Endothelial cell of umbilical vein (primary cell): ENCODE measurements at regions not wholly inside any gene's neighbourhood (a gene's known extent, or its start where the extent isn't known, plus 50 kb on each side); places are given as distances from the start of the nearest gene placed in this dataset.
A peak's percentile ranks its signal among the peaks of the same experiment; 100 is the strongest.

Source experiments
- BruUV-seq: library from RNA; stranded (reverse); fragments of 400-500 nt; replicated peaks from 2 replicates; lab custom pipeline; 2021; lab: Mats Ljungman, UMichigan
- CTCF ChIA-PET: fragments of 300-600, 350-600 bp; sonication (Branson Sonifier 250); formaldehyde crosslinking; loops from one replicate; lab custom pipeline; 2021; ENCODE audit warnings: antibody characterized with exemption, inconsistent platforms; lab: Charles Lee
- POLR2A ChIA-PET: fragments of 300-600, 350-600 bp; sonication (Branson Sonifier 250); formaldehyde crosslinking; loops from one replicate; lab custom pipeline; 2021; ENCODE audit warnings: antibody characterized with exemption, inconsistent platforms; lab: Charles Lee
- DNase-seq: peaks from one replicate; pipeline ENCODE4 v3.0.0-alpha.2; 2011; ENCODE audit warnings: low read depth, low spot score
- FAIRE-seq: peaks from 2 replicates; lab custom pipeline; 2011; peaks lifted over from hg19 to GRCh38; lab: Jason Lieb, UNC
- H2AFZ ChIP-seq: 2 replicates; pipeline ENCODE4 v1.6.0; 2012; ENCODE audit warnings: low read depth, low read length, control low read depth, inconsistent platforms
- H3K27ac ChIP-seq: 2 replicates; pipeline ENCODE4 v1.5.1; 2011; ENCODE audit warnings: low read depth, mild to moderate bottlenecking, control low read depth, low read length, moderate library complexity; ENCODE audit not compliant: insufficient read depth
- H3K27me3 ChIP-seq, 2 experiments: 2 replicates each; pipeline versions ENCODE4 v1.6.0 to v1.6.1; 2011; ENCODE audit warnings: low read length in 2 of 2, mixed read lengths in 1 of 2; ENCODE audit not compliant: control insufficient read depth in 2 of 2, insufficient read depth in 2 of 2
- H3K36me3 ChIP-seq, 2 experiments: 2 replicates in 1 of 2; 3 replicates in 1 of 2; pipeline ENCODE4 v1.5.1; 2011; ENCODE audit warnings: low read length in 2 of 2, mild to moderate bottlenecking in 1 of 2, moderate library complexity in 1 of 2; ENCODE audit not compliant: control insufficient read depth in 2 of 2, insufficient read depth in 2 of 2; ENCODE audit errors: extremely low read depth in 1 of 2
- H3K4me1 ChIP-seq: 3 replicates; pipeline ENCODE4 v1.5.1; 2011; ENCODE audit warnings: mild to moderate bottlenecking, low read length; ENCODE audit not compliant: control insufficient read depth, insufficient read depth; ENCODE audit errors: extremely low read depth
- H3K4me2 ChIP-seq: 2 replicates; pipeline ENCODE4 v1.6.1; 2011; ENCODE audit warnings: low read length, control low read depth, mixed read lengths; ENCODE audit not compliant: insufficient read depth
- H3K4me3 ChIP-seq, 3 experiments: fragments of 200-600 bp in 1 of 3; sonication (generic), shearing (Covaris generic) in 1 of 3; replicated peaks in 1 of 3; 2 replicates each; pipeline ENCODE4 v1.5.1; 2011 to 2016; ENCODE audit warnings: control low read depth in 3 of 3, low read length in 3 of 3, mild to moderate bottlenecking in 2 of 3, inconsistent platforms in 1 of 3, low read depth in 1 of 3, moderate library complexity in 1 of 3; ENCODE audit not compliant: insufficient read depth in 1 of 3
- H3K79me2 ChIP-seq: 2 replicates; pipeline ENCODE4 v1.6.0; 2012; ENCODE audit warnings: low read length, inconsistent platforms; ENCODE audit not compliant: control insufficient read depth, insufficient read depth
- H3K9ac ChIP-seq: replicated peaks from 2 replicates; pipeline ENCODE3; 2011; ENCODE audit warnings: low read length, control low read depth; ENCODE audit not compliant: insufficient read depth; ENCODE audit errors: extremely low read depth
- H3K9me1 ChIP-seq: replicated peaks from 3 replicates; pipeline ENCODE4 v1.6.0; 2011; ENCODE audit warnings: mild to moderate bottlenecking, low read length; ENCODE audit not compliant: control insufficient read depth, insufficient read depth; ENCODE audit errors: extremely low read depth
- H3K9me3 ChIP-seq: replicated peaks from 2 replicates; pipeline ENCODE4 v1.5.1; 2012; ENCODE audit warnings: low read length, inconsistent platforms; ENCODE audit not compliant: control insufficient read depth, insufficient read depth
- H4K20me1 ChIP-seq: replicated peaks from 2 replicates; pipeline ENCODE3; 2011; ENCODE audit warnings: mild to moderate bottlenecking, low read length; ENCODE audit not compliant: control insufficient read depth, insufficient read depth; ENCODE audit errors: extremely low read depth
- CTCF ChIP-seq, 2 donors: IDR thresholded peaks; 1 replicate in 1 of 2; 2 replicates in 1 of 2; pipeline ENCODE4 v1.5.1; 2011; ENCODE audit warnings: low read length in 2 of 2, mild to moderate bottlenecking in 2 of 2, moderate library complexity in 2 of 2, control low read depth in 1 of 2, inconsistent platforms in 1 of 2, low read depth in 1 of 2; ENCODE audit not compliant: insufficient read depth in 1 of 2; ENCODE audit errors: extremely low read depth in 1 of 2
- EZH2 ChIP-seq: IDR thresholded peaks from 2 replicates; pipeline ENCODE4 v1.6.1; 2012; ENCODE audit warnings: borderline replicate concordance, low read depth, mild to moderate bottlenecking, moderate library complexity, low read length, inconsistent platforms; ENCODE audit not compliant: severe bottlenecking
- FOS ChIP-seq: IDR thresholded peaks from 2 replicates; pipeline ENCODE4 v1.6.1; 2011; ENCODE audit warnings: mild to moderate bottlenecking, low read length, moderate library complexity, borderline replicate concordance; ENCODE audit not compliant: insufficient read depth
- GATA2 ChIP-seq: IDR thresholded peaks from 2 replicates; pipeline ENCODE4 v1.7.0; 2011; ENCODE audit warnings: low read depth, mild to moderate bottlenecking, moderate library complexity, mixed read lengths, low read length; ENCODE audit not compliant: insufficient read length, insufficient read depth
- MAX ChIP-seq: IDR thresholded peaks from 2 replicates; pipeline ENCODE4 v1.6.1; 2011; ENCODE audit not compliant: insufficient read depth, insufficient read length
- MYC ChIP-seq: IDR thresholded peaks from one replicate; pipeline ENCODE4 v1.6.1; 2011; ENCODE audit warnings: mild to moderate bottlenecking, low read depth, low read length
- dilution Hi-C: fragments of 300-500 bp; cut with MboI; formaldehyde crosslinking; loops from one replicate; pipeline ENCODE4 v1.15.0; 2019; ENCODE audit warnings: low sequenced_read_pairs; ENCODE audit not compliant: extremely low pct_ligation_motif_present
- intact Hi-C: fragments of 100-400 bp; cut with micrococcal nuclease; formaldehyde crosslinking; loops from one replicate; pipeline ENCODE4 v1.10.0; 2022

GRCh38 chr12:74781991-74782485 is 244.4 kb downstream of the ATXN7L3B start:
- Histone ChIP-seq H3K9me1 (no peaks in the 10 kb centered on the region), H3K79me2 (no peaks in the 10 kb centered on the region), H3K36me3 (no peaks in the 10 kb centered on the region), H3K27ac (peak overlapping the region; percentile 15), H3K9me3 (no peaks in the 10 kb centered on the region), H3K9ac (no peak overlapping the region), H3K4me3 (no peak overlapping the region), H3K27me3 (no peaks in the 10 kb centered on the region), H3K4me2 (peak overlapping the region; percentile 35), H2AFZ (peak overlapping the region; percentile 74), H4K20me1 (no peaks in the 10 kb centered on the region), H3K4me1 (peaks cover 21% of the 10 kb centered on the region)
- FAIRE-seq, result no peak
- no peak for TF ChIP-seq FOS
- no peak for TF ChIP-seq MYC
- TF ChIP-seq GATA2, result peak; percentile 51
- TF ChIP-seq EZH2, result no peak
- no peak for TF ChIP-seq MAX
- no peak for TF ChIP-seq CTCF (IDR thresholded peaks at IDR 0.05; ENCODE audit: extremely low read depth in 1 of 2, insufficient read depth in 1 of 2, low read depth in 1 of 2, low read length in 2 of 2)
- DNase-seq, result no peak
- dilution Hi-C loops, result no loop called here
- ChIA-PET CTCF (interaction anchor here (1.2 kb wide), 1 partner anchor 160 kb away, joined by 3 read pairs; no protein-coding TSS in a partner anchor), POLR2A (no interaction called here)
- intact Hi-C loops, result no loop called here
- no TSS peak for BruUV-seq
